Endothelial cell of umbilical vein (primary cell): ENCODE measurements at regions not wholly inside any gene's neighbourhood (a gene's known extent, or its start where the extent isn't known, plus 50 kb on each side); places are given as distances from the start of the nearest gene placed in this dataset.

ENCODE experiments used
- BruUV-seq: library from RNA; stranded (reverse); fragments of 400-500 nt; replicated peaks from 2 replicates; lab custom pipeline; 2021; lab: Mats Ljungman, UMichigan
- CTCF ChIA-PET: fragments of 300-600, 350-600 bp; sonication (Branson Sonifier 250); formaldehyde crosslinking; loops from one replicate; lab custom pipeline; 2021; ENCODE audit warnings: antibody characterized with exemption, inconsistent platforms; lab: Charles Lee
- POLR2A ChIA-PET: fragments of 300-600, 350-600 bp; sonication (Branson Sonifier 250); formaldehyde crosslinking; loops from one replicate; lab custom pipeline; 2021; ENCODE audit warnings: antibody characterized with exemption, inconsistent platforms; lab: Charles Lee
- DNase-seq: peaks from one replicate; pipeline ENCODE4 v3.0.0-alpha.2; 2011; ENCODE audit warnings: low read depth, low spot score
- FAIRE-seq: peaks from 2 replicates; lab custom pipeline; 2011; peaks lifted over from hg19 to GRCh38; lab: Jason Lieb, UNC
- H2AFZ ChIP-seq: 2 replicates; pipeline ENCODE4 v1.6.0; 2012; ENCODE audit warnings: low read depth, low read length, control low read depth, inconsistent platforms
- H3K27ac ChIP-seq: 2 replicates; pipeline ENCODE4 v1.5.1; 2011; ENCODE audit warnings: low read depth, mild to moderate bottlenecking, control low read depth, low read length, moderate library complexity; ENCODE audit not compliant: insufficient read depth
- H3K27me3 ChIP-seq, 2 experiments: 2 replicates each; pipeline versions ENCODE4 v1.6.0 to v1.6.1; 2011; ENCODE audit warnings: low read length in 2 of 2, mixed read lengths in 1 of 2; ENCODE audit not compliant: control insufficient read depth in 2 of 2, insufficient read depth in 2 of 2
- H3K36me3 ChIP-seq, 2 experiments: 2 replicates in 1 of 2; 3 replicates in 1 of 2; pipeline ENCODE4 v1.5.1; 2011; ENCODE audit warnings: low read length in 2 of 2, mild to moderate bottlenecking in 1 of 2, moderate library complexity in 1 of 2; ENCODE audit not compliant: control insufficient read depth in 2 of 2, insufficient read depth in 2 of 2; ENCODE audit errors: extremely low read depth in 1 of 2
- H3K4me1 ChIP-seq: 3 replicates; pipeline ENCODE4 v1.5.1; 2011; ENCODE audit warnings: mild to moderate bottlenecking, low read length; ENCODE audit not compliant: control insufficient read depth, insufficient read depth; ENCODE audit errors: extremely low read depth
- H3K4me2 ChIP-seq: 2 replicates; pipeline ENCODE4 v1.6.1; 2011; ENCODE audit warnings: low read length, control low read depth, mixed read lengths; ENCODE audit not compliant: insufficient read depth
- H3K4me3 ChIP-seq, 3 experiments: fragments of 200-600 bp in 1 of 3; sonication (generic), shearing (Covaris generic) in 1 of 3; replicated peaks in 1 of 3; 2 replicates each; pipeline ENCODE4 v1.5.1; 2011 to 2016; ENCODE audit warnings: control low read depth in 3 of 3, low read length in 3 of 3, mild to moderate bottlenecking in 2 of 3, inconsistent platforms in 1 of 3, low read depth in 1 of 3, moderate library complexity in 1 of 3; ENCODE audit not compliant: insufficient read depth in 1 of 3
- H3K79me2 ChIP-seq: 2 replicates; pipeline ENCODE4 v1.6.0; 2012; ENCODE audit warnings: low read length, inconsistent platforms; ENCODE audit not compliant: control insufficient read depth, insufficient read depth
- H3K9ac ChIP-seq: replicated peaks from 2 replicates; pipeline ENCODE3; 2011; ENCODE audit warnings: low read length, control low read depth; ENCODE audit not compliant: insufficient read depth; ENCODE audit errors: extremely low read depth
- H3K9me1 ChIP-seq: replicated peaks from 3 replicates; pipeline ENCODE4 v1.6.0; 2011; ENCODE audit warnings: mild to moderate bottlenecking, low read length; ENCODE audit not compliant: control insufficient read depth, insufficient read depth; ENCODE audit errors: extremely low read depth
- H3K9me3 ChIP-seq: replicated peaks from 2 replicates; pipeline ENCODE4 v1.5.1; 2012; ENCODE audit warnings: low read length, inconsistent platforms; ENCODE audit not compliant: control insufficient read depth, insufficient read depth
- H4K20me1 ChIP-seq: replicated peaks from 2 replicates; pipeline ENCODE3; 2011; ENCODE audit warnings: mild to moderate bottlenecking, low read length; ENCODE audit not compliant: control insufficient read depth, insufficient read depth; ENCODE audit errors: extremely low read depth
- CTCF ChIP-seq, 2 donors: IDR thresholded peaks; 1 replicate in 1 of 2; 2 replicates in 1 of 2; pipeline ENCODE4 v1.5.1; 2011; ENCODE audit warnings: low read length in 2 of 2, mild to moderate bottlenecking in 2 of 2, moderate library complexity in 2 of 2, control low read depth in 1 of 2, inconsistent platforms in 1 of 2, low read depth in 1 of 2; ENCODE audit not compliant: insufficient read depth in 1 of 2; ENCODE audit errors: extremely low read depth in 1 of 2
- EZH2 ChIP-seq: IDR thresholded peaks from 2 replicates; pipeline ENCODE4 v1.6.1; 2012; ENCODE audit warnings: borderline replicate concordance, low read depth, mild to moderate bottlenecking, moderate library complexity, low read length, inconsistent platforms; ENCODE audit not compliant: severe bottlenecking
- FOS ChIP-seq: IDR thresholded peaks from 2 replicates; pipeline ENCODE4 v1.6.1; 2011; ENCODE audit warnings: mild to moderate bottlenecking, low read length, moderate library complexity, borderline replicate concordance; ENCODE audit not compliant: insufficient read depth
- GATA2 ChIP-seq: IDR thresholded peaks from 2 replicates; pipeline ENCODE4 v1.7.0; 2011; ENCODE audit warnings: low read depth, mild to moderate bottlenecking, moderate library complexity, mixed read lengths, low read length; ENCODE audit not compliant: insufficient read length, insufficient read depth
- JUN ChIP-seq: IDR thresholded peaks from 2 replicates; pipeline ENCODE4 v1.6.1; 2011; ENCODE audit warnings: borderline replicate concordance, low read depth; ENCODE audit not compliant: insufficient read length, insufficient read depth
- MAX ChIP-seq: IDR thresholded peaks from 2 replicates; pipeline ENCODE4 v1.6.1; 2011; ENCODE audit not compliant: insufficient read depth, insufficient read length
- MYC ChIP-seq: IDR thresholded peaks from one replicate; pipeline ENCODE4 v1.6.1; 2011; ENCODE audit warnings: mild to moderate bottlenecking, low read depth, low read length
- POLR2A ChIP-seq: IDR thresholded peaks from 2 replicates; pipeline ENCODE4 v1.6.1; 2012; ENCODE audit warnings: low read depth, mild to moderate bottlenecking, control low read depth, low read length
- POLR2AphosphoS5 ChIP-seq: IDR thresholded peaks from 2 replicates; pipeline ENCODE4 v1.6.1; 2012; ENCODE audit warnings: low read depth, mild to moderate bottlenecking, control low read depth, low read length, moderate library complexity; ENCODE audit not compliant: insufficient read depth
- dilution Hi-C: fragments of 300-500 bp; cut with MboI; formaldehyde crosslinking; loops from one replicate; pipeline ENCODE4 v1.15.0; 2019; ENCODE audit warnings: low sequenced_read_pairs; ENCODE audit not compliant: extremely low pct_ligation_motif_present
- intact Hi-C: fragments of 100-400 bp; cut with micrococcal nuclease; formaldehyde crosslinking; loops from one replicate; pipeline ENCODE4 v1.10.0; 2022

GRCh38 chr6:106773996-106774629 is 144.7 kb downstream of the QRSL1 start:
- no peaks in the 10 kb centered on the region for H3K9me3 ChIP-seq
- TF ChIP-seq GATA2 = no peak
- TF ChIP-seq JUN = no peak
- TF ChIP-seq EZH2 = no peak
- TF ChIP-seq CTCF (IDR thresholded peaks at IDR 0.05; ENCODE audit: extremely low read depth in 1 of 2, insufficient read depth in 1 of 2, low read depth in 1 of 2, low read length in 2 of 2) = no peak
- no peak for TF ChIP-seq MAX
- no peak for TF ChIP-seq MYC
- TF ChIP-seq POLR2A = no peak
- no peak for TF ChIP-seq POLR2AphosphoS5
- TF ChIP-seq FOS = no peak
- H3K36me3 ChIP-seq = no peaks in the 10 kb centered on the region
- POLR2A ChIA-PET = no interaction called here
- H4K20me1 ChIP-seq = no peaks in the 10 kb centered on the region
- DNase-seq (no peak), FAIRE-seq (no peak)
- no peak overlapping the region for H2AFZ ChIP-seq
- intact Hi-C loops = no loop called here
- H3K79me2 ChIP-seq = no peaks in the 10 kb centered on the region
- no peaks in the 10 kb centered on the region for H3K27me3 ChIP-seq
- H3K4me2 ChIP-seq = no peak overlapping the region
- no peak overlapping the region for H3K4me3 ChIP-seq
- dilution Hi-C loops = no loop called here
- no TSS peak for BruUV-seq
- CTCF ChIA-PET = no interaction called here
- no peaks in the 10 kb centered on the region for H3K4me1 ChIP-seq
- H3K9me1 ChIP-seq = no peaks in the 10 kb centered on the region
- H3K27ac ChIP-seq = no peak overlapping the region
- H3K9ac ChIP-seq = no peak overlapping the region
